Right forelimb (tissue), 1 donor: ENCODE measurements at regions not wholly inside any gene's neighbourhood (a gene's known extent, or its start where the extent isn't known, plus 50 kb on each side); places are given as distances from the start of the nearest gene placed in this dataset.

Source experiments
- DNase-seq: peaks from one replicate; pipeline ENCODE4 v3.0.0-alpha.2; 2018

GRCh38 chr2:41872646-41873045 lies 175.2 kb upstream of the PKDCC start:
- no peak for DNase-seq

- no peak for DNase-seq
These were observed 174.5 kb upstream of the PKDCC start for GRCh38 chr2:41873102-41874031.

GRCh38 chr2:41877114-41877678 lies 170.6 kb upstream of the PKDCC start:
- no peak for DNase-seq

- DNase-seq = no peak
These were observed 169.8 kb upstream of the PKDCC start for GRCh38 chr2:41878056-41878455.

- DNase-seq = no peak
These were observed 169.0 kb upstream of the PKDCC start for GRCh38 chr2:41878716-41879234.

- no peak for DNase-seq
These were observed 168.4 kb upstream of the PKDCC start for GRCh38 chr2:41879235-41879916.

GRCh38 chr2:41880561-41881243 lies 167.1 kb upstream of the PKDCC start:
- no peak for DNase-seq

- no peak for DNase-seq
These were observed 166.6 kb upstream of the PKDCC start for GRCh38 chr2:41881249-41881648.

- DNase-seq = no peak
These were observed 163.1 kb upstream of the PKDCC start for GRCh38 chr2:41884718-41885117.

- no peak for DNase-seq
These were observed 161.6 kb upstream of the PKDCC start for GRCh38 chr2:41886145-41886664.

GRCh38 chr2:41886757-41887156 lies 161.1 kb upstream of the PKDCC start:
- no peak for DNase-seq

GRCh38 chr2:41890341-41890740 lies 157.5 kb upstream of the PKDCC start:
- no peak for DNase-seq

GRCh38 chr2:41892476-41892875 lies 155.3 kb upstream of the PKDCC start:
- DNase-seq = no peak

- no peak for DNase-seq
These were observed 153.1 kb upstream of the PKDCC start for GRCh38 chr2:41894563-41895333.

GRCh38 chr2:41895334-41895664 lies 152.5 kb upstream of the PKDCC start:
- no peak for DNase-seq

- no peak for DNase-seq
These were observed 151.5 kb upstream of the PKDCC start for GRCh38 chr2:41896186-41896846.

GRCh38 chr2:41899189-41899588 lies 148.6 kb upstream of the PKDCC start:
- no peak for DNase-seq

- DNase-seq = no peak
These were observed 147.7 kb upstream of the PKDCC start for GRCh38 chr2:41900101-41900577.

- no peak for DNase-seq
These were observed 144.9 kb upstream of the PKDCC start for GRCh38 chr2:41902897-41903296.

GRCh38 chr2:41903474-41904135 lies 144.2 kb upstream of the PKDCC start:
- DNase-seq = no peak

- no peak for DNase-seq
These were observed 143.4 kb upstream of the PKDCC start for GRCh38 chr2:41904459-41904858.
